Prostate gland (tissue), 2 donors: ENCODE measurements at regions not wholly inside any gene's neighbourhood (a gene's known extent, or its start where the extent isn't known, plus 50 kb on each side); places are given as distances from the start of the nearest gene placed in this dataset.

Experiments used
- DNase-seq: peaks from one replicate; pipeline ENCODE4 v3.0.0-alpha.2; 2019; ENCODE audit warnings: low spot score
- H3K27ac ChIP-seq, 2 donors: fragments of 200-600 bp; sonication (generic); 2 replicates each; pipeline ENCODE4 v1.5.1; 2017 to 2019
- H3K27me3 ChIP-seq: fragments of 200-600 bp; sonication (generic); replicated peaks from 2 replicates; pipeline ENCODE4 v1.5.1; 2019; ENCODE audit not compliant: insufficient read depth
- H3K36me3 ChIP-seq, 2 donors: fragments of 200-600 bp; sonication (generic); 1 replicate in 1 of 2; 2 replicates in 1 of 2; pipeline versions ENCODE4 v1.5.1 to v1.8.1; 2017 to 2019
- H3K4me1 ChIP-seq: fragments of 200-600 bp; sonication (generic); replicated peaks from 2 replicates; pipeline ENCODE4 v1.5.1; 2019
- H3K4me3 ChIP-seq, 2 donors: fragments of 200-600 bp; sonication (generic); 2 replicates each; pipeline ENCODE4 v1.5.1; 2017 to 2019
- H3K9me3 ChIP-seq: fragments of 200-600 bp; sonication (generic); 2 replicates; pipeline ENCODE4 v1.5.1; 2017
- CTCF ChIP-seq, 4 experiments: fragments of 200-600 bp in 2 of 4; fragments of 450-650 bp in 2 of 4; sonication (generic) in 2 of 4; IDR thresholded peaks; 1 replicate in 3 of 4; 2 replicates in 1 of 4; pipeline ENCODE4 v1.5.1; 2016 to 2019; ENCODE audit warnings: antibody characterized with exemption in 4 of 4, mild to moderate bottlenecking in 2 of 4, moderate library complexity in 2 of 4
- POLR2A ChIP-seq: fragments of 450-650 bp; IDR thresholded peaks from one replicate; pipeline ENCODE4 v1.6.1; 2016; ENCODE audit warnings: antibody characterized with exemption, mild to moderate bottlenecking
- POLR2AphosphoS5 ChIP-seq: sonication (generic); formaldehyde crosslinking; IDR thresholded peaks from one replicate; pipeline ENCODE4 v1.6.1; 2017; ENCODE audit warnings: antibody characterized with exemption
- WGBS: methylation state at CpG from one replicate; pipeline ENCODE4 v1.1.5; 2018; 5-methylcytosine and 5-hydroxymethylcytosine counted together
- intact Hi-C: fragments of 100-400 bp; cut with DNase I; formaldehyde crosslinking; loops from one replicate; pipeline ENCODE4 v1.14.2; 2022

GRCh38 chr4:173924561-173924960 is 358.9 kb downstream of the FBXO8 start:
- 64% methylated on average over 4 of the region's 4 CpGs for WGBS
- H3K4me3 ChIP-seq = no peak overlapping the region
- intact Hi-C loops = no loop called here
- no peak for DNase-seq
- H3K4me1 ChIP-seq = no peaks in the 10 kb centered on the region
- H3K27ac ChIP-seq = no peak overlapping the region
- H3K27me3 ChIP-seq = no peaks in the 10 kb centered on the region
- TF ChIP-seq POLR2AphosphoS5 = no peak
- no peak for TF ChIP-seq POLR2A
- TF ChIP-seq CTCF (IDR thresholded peaks at IDR 0.05) = no peak
- no peaks in the 10 kb centered on the region for H3K9me3 ChIP-seq
- no peaks in the 10 kb centered on the region for H3K36me3 ChIP-seq

- Histone ChIP-seq H3K27ac (no peak overlapping the region), H3K4me3 (no peak overlapping the region), H3K36me3 (no peaks in the 10 kb centered on the region), H3K9me3 (no peaks in the 10 kb centered on the region), H3K27me3 (no peaks in the 10 kb centered on the region), H3K4me1 (no peaks in the 10 kb centered on the region)
- no peak for DNase-seq
- intact Hi-C loops = no loop called here
- 55% methylated on average over 1 of the region's 1 CpG for WGBS
- TF ChIP-seq CTCF (IDR thresholded peaks at IDR 0.05) (no peak), POLR2AphosphoS5 (no peak)
Measured at GRCh38 chr4:173919861-173920260, 363.6 kb downstream of the FBXO8 start.

- WGBS = 16% methylated on average over 2 of the region's 2 CpGs
- Histone ChIP-seq H3K9me3 (no peaks in the 10 kb centered on the region), H3K27ac (no peak overlapping the region), H3K36me3 (no peaks in the 10 kb centered on the region), H3K4me3 (no peak overlapping the region), H3K27me3 (no peaks in the 10 kb centered on the region), H3K4me1 (no peaks in the 10 kb centered on the region)
- intact Hi-C loops = no loop called here
- no peak for TF ChIP-seq POLR2AphosphoS5
- no peak for TF ChIP-seq CTCF (IDR thresholded peaks at IDR 0.05)
- no peak for TF ChIP-seq POLR2A
- DNase-seq = no peak
Measured at GRCh38 chr4:173919196-173919595, 364.3 kb downstream of the FBXO8 start.

GRCh38 chr4:173917255-173917960 is 366.1 kb downstream of the FBXO8 start:
- Histone ChIP-seq H3K9me3 (no peaks in the 10 kb centered on the region), H3K36me3 (no peaks in the 10 kb centered on the region), H3K27me3 (no peaks in the 10 kb centered on the region), H3K4me3 (no peak overlapping the region), H3K27ac (no peak overlapping the region), H3K4me1 (no peaks in the 10 kb centered on the region)
- WGBS = 34% methylated on average over 8 of the region's 8 CpGs
- TF ChIP-seq POLR2A (no peak), POLR2AphosphoS5 (no peak), CTCF (IDR thresholded peaks at IDR 0.05) (no peak)
- no peak for DNase-seq
- intact Hi-C loops = no loop called here

GRCh38 chr4:173913496-173913895 is 370.0 kb downstream of the FBXO8 start:
- intact Hi-C loops = no loop called here
- H3K4me3 ChIP-seq = no peak overlapping the region
- no peak for TF ChIP-seq POLR2AphosphoS5
- TF ChIP-seq CTCF (IDR thresholded peaks at IDR 0.05) = no peak
- TF ChIP-seq POLR2A = no peak
- H3K4me1 ChIP-seq = no peaks in the 10 kb centered on the region
- no peak for DNase-seq
- 72% methylated on average over 6 of the region's 6 CpGs for WGBS
- H3K27ac ChIP-seq = no peak overlapping the region
- H3K9me3 ChIP-seq = no peaks in the 10 kb centered on the region
- no peaks in the 10 kb centered on the region for H3K27me3 ChIP-seq
- H3K36me3 ChIP-seq = no peaks in the 10 kb centered on the region
